ENCODE measurements at regions not wholly inside any gene's neighbourhood (a gene's known extent, or its start where the extent isn't known, plus 50 kb on each side); places are given as distances from the start of the nearest gene placed in this dataset.

DNA sequence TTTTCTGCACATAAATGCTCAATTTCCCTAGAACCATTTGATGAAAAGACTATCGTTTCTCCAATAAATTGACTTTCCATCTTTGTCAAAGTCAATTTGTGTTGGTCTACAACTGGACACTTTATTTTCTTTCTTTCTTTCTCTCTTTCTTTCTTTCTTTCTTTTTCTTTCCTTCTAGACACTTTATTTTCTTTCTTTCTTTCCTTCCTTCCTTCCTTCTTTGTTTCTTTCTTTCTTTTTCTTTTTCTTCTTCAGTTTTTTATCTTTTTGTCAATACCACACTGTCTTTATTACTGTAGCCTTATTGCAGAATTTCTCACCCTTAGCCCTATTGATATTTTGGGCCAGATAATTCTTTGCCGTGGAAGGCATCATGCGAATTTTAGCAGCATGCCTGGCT is 73.5 kb downstream of the FASLG start:
- no peak for DNase-seq (ENCODE audit: low read depth, low spot score)
- dilution Hi-C loops (cut with MboI; ENCODE audit: extremely low pct_ligation_motif_present, low sequenced_read_pairs): no loop called here
- Histone ChIP-seq H3K9me1 (ENCODE audit: control insufficient read depth, extremely low read depth, insufficient read depth, low read length) (no peaks in the 10 kb centered on the region), H3K4me1 (ENCODE audit: control insufficient read depth, extremely low read depth, insufficient read depth, low read length) (no peaks in the 10 kb centered on the region), H3K9me3 (ENCODE audit: control insufficient read depth, low read depth, low read length) (no peaks in the 10 kb centered on the region), H3K9ac (ENCODE audit: control insufficient read depth, extremely low read depth, insufficient read depth, low read length) (no peak overlapping the region), H3K36me3 (ENCODE audit: control insufficient read depth in 2 of 2, extremely low read depth in 1 of 2, insufficient read depth in 2 of 2, low read length in 2 of 2) (no peaks in the 10 kb centered on the region), H3K4me2 (ENCODE audit: control insufficient read depth, extremely low read depth, insufficient read depth, low read depth, low read length) (no peak overlapping the region), H3K27me3 (ENCODE audit: control insufficient read depth, extremely low read depth, insufficient read depth, low read length) (no peaks in the 10 kb centered on the region), H3K27ac (ENCODE audit: control insufficient read depth, insufficient read depth, low read length) (no peak overlapping the region), H2AFZ (ENCODE audit: control insufficient read depth, low read length) (no peak overlapping the region), H3K79me2 (ENCODE audit: control insufficient read depth, insufficient read depth, low read length) (no peaks in the 10 kb centered on the region), H3K4me3 (ENCODE audit: control insufficient read depth in 2 of 3, extremely low read depth in 1 of 3, insufficient read depth in 2 of 3, low read depth in 1 of 3, low read length in 3 of 3) (no peak overlapping the region), H4K20me1 (ENCODE audit: control insufficient read depth, extremely low read depth, insufficient read depth, low read length) (no peaks in the 10 kb centered on the region)
- TF ChIP-seq EZH2 (IDR thresholded peaks at IDR 0.05; ENCODE audit: low read length): no peak
- TF ChIP-seq, protein P1, sequence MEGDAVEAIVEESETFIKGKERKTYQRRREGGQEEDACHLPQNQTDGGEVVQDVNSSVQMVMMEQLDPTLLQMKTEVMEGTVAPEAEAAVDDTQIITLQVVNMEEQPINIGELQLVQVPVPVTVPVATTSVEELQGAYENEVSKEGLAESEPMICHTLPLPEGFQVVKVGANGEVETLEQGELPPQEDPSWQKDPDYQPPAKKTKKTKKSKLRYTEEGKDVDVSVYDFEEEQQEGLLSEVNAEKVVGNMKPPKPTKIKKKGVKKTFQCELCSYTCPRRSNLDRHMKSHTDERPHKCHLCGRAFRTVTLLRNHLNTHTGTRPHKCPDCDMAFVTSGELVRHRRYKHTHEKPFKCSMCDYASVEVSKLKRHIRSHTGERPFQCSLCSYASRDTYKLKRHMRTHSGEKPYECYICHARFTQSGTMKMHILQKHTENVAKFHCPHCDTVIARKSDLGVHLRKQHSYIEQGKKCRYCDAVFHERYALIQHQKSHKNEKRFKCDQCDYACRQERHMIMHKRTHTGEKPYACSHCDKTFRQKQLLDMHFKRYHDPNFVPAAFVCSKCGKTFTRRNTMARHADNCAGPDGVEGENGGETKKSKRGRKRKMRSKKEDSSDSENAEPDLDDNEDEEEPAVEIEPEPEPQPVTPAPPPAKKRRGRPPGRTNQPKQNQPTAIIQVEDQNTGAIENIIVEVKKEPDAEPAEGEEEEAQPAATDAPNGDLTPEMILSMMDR (optimal IDR thresholded peaks at IDR 0.05 in 1 of 3, IDR thresholded peaks at IDR 0.05 in 1 of 3, conservative IDR thresholded peaks at IDR 0.05 in 1 of 3; ENCODE audit: extremely low read depth in 1 of 3, insufficient read depth in 2 of 3, low read length in 3 of 3): no peak
- no peak for FAIRE-seq

DNA sequence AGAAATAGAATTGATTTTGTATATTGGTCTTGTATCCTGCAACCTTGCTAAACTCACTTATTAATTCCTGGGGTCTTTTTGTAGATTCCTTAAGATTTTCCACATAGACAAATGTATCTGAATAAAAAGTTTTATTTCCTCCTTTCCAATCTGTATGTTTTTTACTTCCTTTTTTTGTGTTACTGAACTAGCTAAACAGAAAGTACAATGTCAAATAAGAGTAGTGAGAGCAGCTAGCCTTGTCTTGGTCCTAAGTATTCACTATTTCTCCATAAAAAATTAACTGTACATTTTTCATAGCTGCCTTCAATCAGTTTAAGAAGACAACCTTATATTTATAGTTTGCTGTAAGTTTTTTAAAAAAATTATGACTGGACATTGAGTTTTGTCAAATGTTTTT is 74.9 kb downstream of the FASLG start:
- Histone ChIP-seq H3K4me2 (ENCODE audit: control insufficient read depth, extremely low read depth, insufficient read depth, low read depth, low read length) (no peak overlapping the region), H3K36me3 (ENCODE audit: control insufficient read depth in 2 of 2, extremely low read depth in 1 of 2, insufficient read depth in 2 of 2, low read length in 2 of 2) (no peaks in the 10 kb centered on the region), H3K79me2 (ENCODE audit: control insufficient read depth, insufficient read depth, low read length) (no peaks in the 10 kb centered on the region), H3K9me1 (ENCODE audit: control insufficient read depth, extremely low read depth, insufficient read depth, low read length) (no peaks in the 10 kb centered on the region), H3K27me3 (ENCODE audit: control insufficient read depth, extremely low read depth, insufficient read depth, low read length) (no peaks in the 10 kb centered on the region), H3K9ac (ENCODE audit: control insufficient read depth, extremely low read depth, insufficient read depth, low read length) (no peak overlapping the region), H3K27ac (ENCODE audit: control insufficient read depth, insufficient read depth, low read length) (no peak overlapping the region), H4K20me1 (ENCODE audit: control insufficient read depth, extremely low read depth, insufficient read depth, low read length) (no peaks in the 10 kb centered on the region), H3K4me3 (ENCODE audit: control insufficient read depth in 2 of 3, extremely low read depth in 1 of 3, insufficient read depth in 2 of 3, low read depth in 1 of 3, low read length in 3 of 3) (no peak overlapping the region), H2AFZ (ENCODE audit: control insufficient read depth, low read length) (no peak overlapping the region), H3K4me1 (ENCODE audit: control insufficient read depth, extremely low read depth, insufficient read depth, low read length) (no peaks in the 10 kb centered on the region), H3K9me3 (ENCODE audit: control insufficient read depth, low read depth, low read length) (no peaks in the 10 kb centered on the region)
- no peak for TF ChIP-seq EZH2 (IDR thresholded peaks at IDR 0.05; ENCODE audit: low read length)
- TF ChIP-seq, protein P1 (optimal IDR thresholded peaks at IDR 0.05 in 1 of 3, IDR thresholded peaks at IDR 0.05 in 1 of 3, conservative IDR thresholded peaks at IDR 0.05 in 1 of 3; ENCODE audit: extremely low read depth in 1 of 3, insufficient read depth in 2 of 3, low read length in 3 of 3): no peak
- FAIRE-seq (no peak), DNase-seq (ENCODE audit: low read depth, low spot score) (no peak)
- dilution Hi-C loops (cut with MboI; ENCODE audit: extremely low pct_ligation_motif_present, low sequenced_read_pairs): no loop called here
